GM12873 (cell line): ENCODE measurements at regions not wholly inside any gene's neighbourhood (a gene's known extent, or its start where the extent isn't known, plus 50 kb on each side); places are given as distances from the start of the nearest gene placed in this dataset.

Source experiments
- CTCF ChIP-seq: IDR thresholded peaks from 2 replicates; pipeline ENCODE4 v1.5.1; 2012; ENCODE audit warnings: low read depth, mild to moderate bottlenecking, moderate library complexity, low read length, control low read depth; ENCODE audit not compliant: insufficient read depth; ENCODE audit errors: missing control alignments

- no peak for TF ChIP-seq CTCF
These were observed 58.3 kb downstream of the CXCL12 start for GRCh38 chr10:44326474-44327030.

- TF ChIP-seq CTCF: no peak
These were observed 59.1 kb downstream of the CXCL12 start for GRCh38 chr10:44325596-44326307.

GRCh38 chr10:44325157-44325556 is 59.7 kb downstream of the CXCL12 start:
- TF ChIP-seq CTCF: no peak

- TF ChIP-seq CTCF: no peak
These were observed 61.1 kb downstream of the CXCL12 start for GRCh38 chr10:44323838-44324237.

- TF ChIP-seq CTCF: no peak
These were observed 62.8 kb downstream of the CXCL12 start for GRCh38 chr10:44322137-44322536.

GRCh38 chr10:44320756-44321155 is 64.1 kb downstream of the CXCL12 start:
- no peak for TF ChIP-seq CTCF

- TF ChIP-seq CTCF: no peak
These were observed 67.0 kb downstream of the CXCL12 start for GRCh38 chr10:44317856-44318255.

- no peak for TF ChIP-seq CTCF
These were observed 68.0 kb downstream of the CXCL12 start for GRCh38 chr10:44316922-44317215.
